Activated CD4-positive, alpha-beta T cell treated with anti-CD3 and anti-CD28 coated beads, Interleukin-2, amount 10 ng/mL, durations not matched to agents 24 days and 14 days (primary cell): ENCODE measurements at regions not wholly inside any gene's neighbourhood (a gene's known extent, or its start where the extent isn't known, plus 50 kb on each side); places are given as distances from the start of the nearest gene placed in this dataset.

Source experiments
- DNase-seq: peaks from one replicate; pipeline ENCODE4 v3.0.0; 2022
- H3K27ac Mint-ChIP-seq: one replicate; pipeline ENCODE4 v1.8.0; 2022; ENCODE audit warnings: mild to moderate bottlenecking, mixed read lengths
- H3K27me3 Mint-ChIP-seq: one replicate; pipeline ENCODE4 v1.8.0; 2022; ENCODE audit warnings: mixed read lengths
- H3K36me3 Mint-ChIP-seq: one replicate; pipeline ENCODE4 v1.8.0; 2022; ENCODE audit warnings: low read depth, mild to moderate bottlenecking, mixed read lengths
- H3K4me1 Mint-ChIP-seq: one replicate; pipeline ENCODE4 v1.8.0; 2021; ENCODE audit warnings: mixed read lengths
- H3K4me3 Mint-ChIP-seq: one replicate; pipeline ENCODE4 v1.8.0; 2022; ENCODE audit warnings: mild to moderate bottlenecking, moderate library complexity, mixed read lengths
- H3K9me3 Mint-ChIP-seq: one replicate; pipeline ENCODE4 v1.8.0; 2021; ENCODE audit warnings: mixed read lengths
- intact Hi-C: fragments of 100-400 bp; cut with micrococcal nuclease; formaldehyde crosslinking; loops from one replicate; pipeline ENCODE4 v1.15.1; 2023

- no peak for DNase-seq
- H3K4me3 Mint-ChIP-seq, result no peak overlapping the region
- no peaks in the 10 kb centered on the region for H3K4me1 Mint-ChIP-seq
- intact Hi-C loops, result no loop called here
- H3K27ac Mint-ChIP-seq, result no peak overlapping the region
- H3K27me3 Mint-ChIP-seq, result no peaks in the 10 kb centered on the region
- no peaks in the 10 kb centered on the region for H3K9me3 Mint-ChIP-seq
- no peaks in the 10 kb centered on the region for H3K36me3 Mint-ChIP-seq
Observed at GRCh38 chr12:125567581-125567980, 502.3 kb downstream of the AACS start.

GRCh38 chr12:125568306-125568705 is 503.1 kb downstream of the AACS start:
- Mint-ChIP-seq H3K9me3 (no peaks in the 10 kb centered on the region), H3K4me1 (no peaks in the 10 kb centered on the region), H3K27me3 (no peaks in the 10 kb centered on the region), H3K36me3 (no peaks in the 10 kb centered on the region), H3K27ac (no peak overlapping the region), H3K4me3 (no peak overlapping the region)
- intact Hi-C loops, result no loop called here
- DNase-seq, result no peak

GRCh38 chr12:125573271-125573670 is 508.0 kb downstream of the AACS start:
- H3K36me3 Mint-ChIP-seq, result no peaks in the 10 kb centered on the region
- no peak for DNase-seq
- no peak overlapping the region for H3K4me3 Mint-ChIP-seq
- no peak overlapping the region for H3K27ac Mint-ChIP-seq
- H3K9me3 Mint-ChIP-seq, result peaks cover 2% of the 10 kb centered on the region
- no peaks in the 10 kb centered on the region for H3K4me1 Mint-ChIP-seq
- intact Hi-C loops, result no loop called here
- no peaks in the 10 kb centered on the region for H3K27me3 Mint-ChIP-seq

- H3K27me3 Mint-ChIP-seq, result no peaks in the 10 kb centered on the region
- peaks cover 14% of the 10 kb centered on the region for H3K9me3 Mint-ChIP-seq
Observed at GRCh38 chr12:125577334-125577733, 512.1 kb downstream of the AACS start.

GRCh38 chr12:125579916-125580315 is 514.7 kb downstream of the AACS start:
- Mint-ChIP-seq H3K27me3 (no peaks in the 10 kb centered on the region), H3K4me1 (no peaks in the 10 kb centered on the region), H3K4me3 (no peak overlapping the region), H3K27ac (no peak overlapping the region), H3K36me3 (no peaks in the 10 kb centered on the region), H3K9me3 (peaks cover 14% of the 10 kb centered on the region)
- DNase-seq, result no peak
- intact Hi-C loops, result no loop called here

More at GRCh38 chr12:125577334-125577733, 512.1 kb downstream of the AACS start:
- DNase-seq, result no peak
- H3K36me3 Mint-ChIP-seq, result no peaks in the 10 kb centered on the region
- no peak overlapping the region for H3K4me3 Mint-ChIP-seq
- no peaks in the 10 kb centered on the region for H3K4me1 Mint-ChIP-seq
- intact Hi-C loops, result no loop called here
- no peak overlapping the region for H3K27ac Mint-ChIP-seq

GRCh38 chr12:125583071-125583470 is 517.8 kb downstream of the AACS start:
- H3K4me1 Mint-ChIP-seq, result no peaks in the 10 kb centered on the region

GRCh38 chr12:125586441-125586840 is 521.2 kb downstream of the AACS start:
- Mint-ChIP-seq H3K9me3 (no peaks in the 10 kb centered on the region), H3K36me3 (no peaks in the 10 kb centered on the region), H3K4me1 (no peaks in the 10 kb centered on the region), H3K27ac (no peak overlapping the region), H3K4me3 (no peak overlapping the region), H3K27me3 (no peaks in the 10 kb centered on the region)
- no peak for DNase-seq
- intact Hi-C loops, result no loop called here

More at GRCh38 chr12:125583071-125583470, 517.8 kb downstream of the AACS start:
- intact Hi-C loops, result no loop called here
- Mint-ChIP-seq H3K27me3 (no peaks in the 10 kb centered on the region), H3K36me3 (no peaks in the 10 kb centered on the region), H3K9me3 (peaks cover 14% of the 10 kb centered on the region), H3K27ac (no peak overlapping the region), H3K4me3 (no peak overlapping the region)
- DNase-seq, result no peak

- Mint-ChIP-seq H3K4me1 (no peaks in the 10 kb centered on the region), H3K27me3 (no peaks in the 10 kb centered on the region), H3K4me3 (no peak overlapping the region), H3K9me3 (peaks cover 6% of the 10 kb centered on the region), H3K27ac (no peak overlapping the region), H3K36me3 (no peaks in the 10 kb centered on the region)
- DNase-seq, result no peak
- intact Hi-C loops, result no loop called here
Observed at GRCh38 chr12:125593269-125593668, 528.0 kb downstream of the AACS start.

- no peak for DNase-seq
- Mint-ChIP-seq H3K9me3 (peaks cover 3% of the 10 kb centered on the region), H3K27ac (no peak overlapping the region), H3K27me3 (no peaks in the 10 kb centered on the region), H3K36me3 (no peaks in the 10 kb centered on the region), H3K4me3 (no peak overlapping the region), H3K4me1 (no peaks in the 10 kb centered on the region)
- intact Hi-C loops, result no loop called here
Observed at GRCh38 chr12:125604976-125605375, 539.7 kb downstream of the AACS start.

GRCh38 chr12:125606312-125606711 is 541.1 kb downstream of the AACS start:
- DNase-seq, result peak; percentile 15
- Mint-ChIP-seq H3K9me3 (peaks cover 3% of the 10 kb centered on the region), H3K27me3 (no peaks in the 10 kb centered on the region), H3K4me1 (no peaks in the 10 kb centered on the region), H3K36me3 (no peaks in the 10 kb centered on the region), H3K4me3 (no peak overlapping the region), H3K27ac (no peak overlapping the region)
- intact Hi-C loops, result no loop called here

GRCh38 chr12:125610292-125610691 is 545.1 kb downstream of the AACS start:
- Mint-ChIP-seq H3K36me3 (no peaks in the 10 kb centered on the region), H3K27ac (no peak overlapping the region), H3K9me3 (peaks cover 3% of the 10 kb centered on the region), H3K4me1 (no peaks in the 10 kb centered on the region), H3K4me3 (no peak overlapping the region), H3K27me3 (no peaks in the 10 kb centered on the region)
- intact Hi-C loops, result no loop called here
- DNase-seq, result no peak

GRCh38 chr12:125610971-125611370 is 545.7 kb downstream of the AACS start:
- H3K27ac Mint-ChIP-seq, result no peak overlapping the region
- H3K27me3 Mint-ChIP-seq, result no peaks in the 10 kb centered on the region
- H3K4me1 Mint-ChIP-seq, result no peaks in the 10 kb centered on the region
- intact Hi-C loops, result no loop called here
- H3K9me3 Mint-ChIP-seq, result peaks cover 3% of the 10 kb centered on the region
- H3K36me3 Mint-ChIP-seq, result no peaks in the 10 kb centered on the region
- H3K4me3 Mint-ChIP-seq, result no peak overlapping the region
- DNase-seq, result no peak

GRCh38 chr12:125614058-125614457 is 548.8 kb downstream of the AACS start:
- H3K36me3 Mint-ChIP-seq, result no peaks in the 10 kb centered on the region
- H3K9me3 Mint-ChIP-seq, result peaks cover 3% of the 10 kb centered on the region
- peak; percentile 8 for DNase-seq
- intact Hi-C loops, result no loop called here
- no peak overlapping the region for H3K4me3 Mint-ChIP-seq
- H3K27ac Mint-ChIP-seq, result no peak overlapping the region
- H3K4me1 Mint-ChIP-seq, result no peaks in the 10 kb centered on the region
- H3K27me3 Mint-ChIP-seq, result no peaks in the 10 kb centered on the region

GRCh38 chr12:125619723-125620122 is 554.5 kb downstream of the AACS start:
- Mint-ChIP-seq H3K36me3 (no peaks in the 10 kb centered on the region), H3K27me3 (no peaks in the 10 kb centered on the region)

GRCh38 chr12:125633686-125634085 is 568.5 kb downstream of the AACS start:
- H3K36me3 Mint-ChIP-seq, result no peaks in the 10 kb centered on the region
- H3K4me3 Mint-ChIP-seq, result no peak overlapping the region
- H3K9me3 Mint-ChIP-seq, result no peaks in the 10 kb centered on the region
- intact Hi-C loops, result no loop called here
- H3K27ac Mint-ChIP-seq, result no peak overlapping the region
- no peak for DNase-seq
- no peaks in the 10 kb centered on the region for H3K27me3 Mint-ChIP-seq
- H3K4me1 Mint-ChIP-seq, result no peaks in the 10 kb centered on the region

More at GRCh38 chr12:125619723-125620122, 554.5 kb downstream of the AACS start:
- Mint-ChIP-seq H3K4me3 (no peak overlapping the region), H3K27ac (no peak overlapping the region), H3K4me1 (no peaks in the 10 kb centered on the region), H3K9me3 (peaks cover 3% of the 10 kb centered on the region)
- intact Hi-C loops, result no loop called here
- peak; percentile 21 for DNase-seq
